Panc1 (cell line): ENCODE measurements at regions not wholly inside any gene's neighbourhood (a gene's known extent, or its start where the extent isn't known, plus 50 kb on each side); places are given as distances from the start of the nearest gene placed in this dataset.

ENCODE experiments used
- ATAC-seq: fragments of 200-7000 bp; cut with Tn5 transposase; 2 replicates; pipeline ENCODE4 v1.9.1; 2020; ENCODE audit warnings: mild to moderate bottlenecking, moderate library complexity
- BruUV-seq: library from RNA; stranded (reverse); fragments of 400-500 nt; replicated peaks from 2 replicates; lab custom pipeline; 2021; lab: Mats Ljungman, UMichigan
- CTCF ChIA-PET: fragments of 300-600 bp; sonication (Branson Sonifier 250); formaldehyde crosslinking; loops from one replicate; lab custom pipeline; 2022; ENCODE audit warnings: antibody characterized with exemption; lab: Charles Lee
- POLR2A ChIA-PET: fragments of 300-600 bp; sonication (Branson Sonifier 250); formaldehyde crosslinking; loops from one replicate; lab custom pipeline; 2022; ENCODE audit warnings: antibody characterized with exemption; lab: Charles Lee
- DNase-seq: peaks from one replicate; pipeline ENCODE4 v3.0.0-alpha.2; 2010; ENCODE audit warnings: low read depth, low spot score
- H3K27ac ChIP-seq: 2 replicates; pipeline ENCODE4 v1.5.1; 2011; ENCODE audit warnings: mild to moderate bottlenecking, low read length, inconsistent platforms
- H3K27me3 ChIP-seq: fragments of 200-500 bp; sonication (Bioruptor generic); 2 replicates; pipeline ENCODE4 v1.6.0; 2014; ENCODE audit warnings: low read length, inconsistent platforms; ENCODE audit not compliant: control insufficient read depth, insufficient read depth
- H3K36me3 ChIP-seq: fragments of 200-500 bp; sonication (Bioruptor generic); 2 replicates; pipeline ENCODE4 v1.5.1; 2014; ENCODE audit warnings: inconsistent platforms, mild to moderate bottlenecking, low read length, moderate library complexity; ENCODE audit not compliant: control insufficient read depth, insufficient read depth
- H3K4me1 ChIP-seq: 2 replicates; pipeline ENCODE4 v1.5.1; 2011; ENCODE audit warnings: inconsistent platforms, mild to moderate bottlenecking, low read length, moderate library complexity; ENCODE audit not compliant: control insufficient read depth, insufficient read depth
- H3K4me3 ChIP-seq, 2 experiments: 2 replicates each; pipeline ENCODE4 v1.5.1; 2011 to 2012; ENCODE audit warnings: low read depth in 2 of 2, low read length in 2 of 2, mild to moderate bottlenecking in 2 of 2, inconsistent platforms in 1 of 2, moderate library complexity in 1 of 2
- H3K9me3 ChIP-seq: fragments of 200-500 bp; sonication (Bioruptor generic); 2 replicates; pipeline ENCODE4 v1.5.1; 2014; ENCODE audit warnings: low read depth, mild to moderate bottlenecking, inconsistent platforms, low read length, moderate library complexity; ENCODE audit not compliant: control insufficient read depth, insufficient read depth
- POLR2AphosphoS5 ChIP-seq: IDR thresholded peaks from 2 replicates; pipeline ENCODE4 v1.6.1; 2012; ENCODE audit warnings: mild to moderate bottlenecking, low read depth, low read length, moderate library complexity
- SIN3A ChIP-seq: IDR thresholded peaks from 2 replicates; pipeline ENCODE4 v1.6.1; 2012; ENCODE audit warnings: low read depth, mild to moderate bottlenecking, low read length, moderate library complexity, borderline replicate concordance; ENCODE audit not compliant: insufficient read depth
- TCF7L2 ChIP-seq: IDR thresholded peaks from 2 replicates; pipeline ENCODE4 v1.6.1; 2011; ENCODE audit warnings: mild to moderate bottlenecking, low read depth, low read length, inconsistent platforms
- in situ Hi-C: cut with HindIII; loops from 2 replicates; pipeline ENCODE4 v1.10.0; 2016; ENCODE audit warnings: low sequenced_read_pairs, low pct_unique_long_range_greater_than_20kb
- intact Hi-C: fragments of 100-400 bp; cut with micrococcal nuclease; formaldehyde crosslinking; loops from one replicate; pipeline ENCODE4 v1.10.0; 2022; ENCODE audit not compliant: unreplicated experiment
- TF ChIP-seq, protein P1 (sequence below): fragments of 450-650 bp; IDR thresholded peaks from 2 replicates; pipeline ENCODE4 v1.5.1; 2017; ENCODE audit warnings: mild to moderate bottlenecking
- TF ChIP-seq, protein P2 (sequence below), 2 experiments: IDR thresholded peaks; 2 replicates each; pipeline ENCODE4 v1.6.1; 2011 to 2012; ENCODE audit warnings: low read depth in 2 of 2, control low read depth in 1 of 2, low read length in 1 of 2, mild to moderate bottlenecking in 1 of 2, moderate library complexity in 1 of 2; ENCODE audit not compliant: insufficient read depth in 1 of 2

DNA sequence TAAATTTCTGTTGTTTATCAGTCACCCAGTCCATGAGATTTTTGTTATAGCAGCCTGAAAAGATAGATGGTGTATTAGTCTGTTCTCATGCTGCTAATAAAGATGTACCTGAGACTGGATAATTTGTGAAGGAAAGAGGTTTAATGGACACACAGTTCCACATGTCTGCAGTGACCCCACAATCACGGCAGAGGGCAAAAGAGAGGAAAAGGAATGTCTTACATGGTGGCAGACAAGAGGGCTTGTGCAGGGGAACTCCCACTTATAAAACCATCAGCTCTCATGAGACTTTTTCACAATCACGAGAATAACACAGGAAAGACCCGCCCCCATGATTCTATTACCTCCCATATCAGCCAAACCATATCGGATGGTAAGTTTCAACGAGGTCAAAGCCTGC is 309.2 kb downstream of the LIG4 start:
- H3K9me3 ChIP-seq, result no peaks in the 10 kb centered on the region
- no peaks in the 10 kb centered on the region for H3K27me3 ChIP-seq
- TF ChIP-seq SIN3A (no peak), TCF7L2 (no peak), POLR2AphosphoS5 (no peak)
- TF ChIP-seq, protein P1, sequence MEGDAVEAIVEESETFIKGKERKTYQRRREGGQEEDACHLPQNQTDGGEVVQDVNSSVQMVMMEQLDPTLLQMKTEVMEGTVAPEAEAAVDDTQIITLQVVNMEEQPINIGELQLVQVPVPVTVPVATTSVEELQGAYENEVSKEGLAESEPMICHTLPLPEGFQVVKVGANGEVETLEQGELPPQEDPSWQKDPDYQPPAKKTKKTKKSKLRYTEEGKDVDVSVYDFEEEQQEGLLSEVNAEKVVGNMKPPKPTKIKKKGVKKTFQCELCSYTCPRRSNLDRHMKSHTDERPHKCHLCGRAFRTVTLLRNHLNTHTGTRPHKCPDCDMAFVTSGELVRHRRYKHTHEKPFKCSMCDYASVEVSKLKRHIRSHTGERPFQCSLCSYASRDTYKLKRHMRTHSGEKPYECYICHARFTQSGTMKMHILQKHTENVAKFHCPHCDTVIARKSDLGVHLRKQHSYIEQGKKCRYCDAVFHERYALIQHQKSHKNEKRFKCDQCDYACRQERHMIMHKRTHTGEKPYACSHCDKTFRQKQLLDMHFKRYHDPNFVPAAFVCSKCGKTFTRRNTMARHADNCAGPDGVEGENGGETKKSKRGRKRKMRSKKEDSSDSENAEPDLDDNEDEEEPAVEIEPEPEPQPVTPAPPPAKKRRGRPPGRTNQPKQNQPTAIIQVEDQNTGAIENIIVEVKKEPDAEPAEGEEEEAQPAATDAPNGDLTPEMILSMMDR, result no peak
- TF ChIP-seq, protein P2, sequence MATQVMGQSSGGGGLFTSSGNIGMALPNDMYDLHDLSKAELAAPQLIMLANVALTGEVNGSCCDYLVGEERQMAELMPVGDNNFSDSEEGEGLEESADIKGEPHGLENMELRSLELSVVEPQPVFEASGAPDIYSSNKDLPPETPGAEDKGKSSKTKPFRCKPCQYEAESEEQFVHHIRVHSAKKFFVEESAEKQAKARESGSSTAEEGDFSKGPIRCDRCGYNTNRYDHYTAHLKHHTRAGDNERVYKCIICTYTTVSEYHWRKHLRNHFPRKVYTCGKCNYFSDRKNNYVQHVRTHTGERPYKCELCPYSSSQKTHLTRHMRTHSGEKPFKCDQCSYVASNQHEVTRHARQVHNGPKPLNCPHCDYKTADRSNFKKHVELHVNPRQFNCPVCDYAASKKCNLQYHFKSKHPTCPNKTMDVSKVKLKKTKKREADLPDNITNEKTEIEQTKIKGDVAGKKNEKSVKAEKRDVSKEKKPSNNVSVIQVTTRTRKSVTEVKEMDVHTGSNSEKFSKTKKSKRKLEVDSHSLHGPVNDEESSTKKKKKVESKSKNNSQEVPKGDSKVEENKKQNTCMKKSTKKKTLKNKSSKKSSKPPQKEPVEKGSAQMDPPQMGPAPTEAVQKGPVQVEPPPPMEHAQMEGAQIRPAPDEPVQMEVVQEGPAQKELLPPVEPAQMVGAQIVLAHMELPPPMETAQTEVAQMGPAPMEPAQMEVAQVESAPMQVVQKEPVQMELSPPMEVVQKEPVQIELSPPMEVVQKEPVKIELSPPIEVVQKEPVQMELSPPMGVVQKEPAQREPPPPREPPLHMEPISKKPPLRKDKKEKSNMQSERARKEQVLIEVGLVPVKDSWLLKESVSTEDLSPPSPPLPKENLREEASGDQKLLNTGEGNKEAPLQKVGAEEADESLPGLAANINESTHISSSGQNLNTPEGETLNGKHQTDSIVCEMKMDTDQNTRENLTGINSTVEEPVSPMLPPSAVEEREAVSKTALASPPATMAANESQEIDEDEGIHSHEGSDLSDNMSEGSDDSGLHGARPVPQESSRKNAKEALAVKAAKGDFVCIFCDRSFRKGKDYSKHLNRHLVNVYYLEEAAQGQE (IDR thresholded peaks at IDR 0.05; ENCODE audit: insufficient read depth in 1 of 2, low read depth in 2 of 2, low read length in 1 of 2), result no peak
- no peak for DNase-seq
- CTCF ChIA-PET, result no interaction called here
- no peak for ATAC-seq
- H3K4me3 ChIP-seq, result no peak overlapping the region
- POLR2A ChIA-PET, result no interaction called here
- in situ Hi-C loops (no loop called here), intact Hi-C loops (no loop called here)
- BruUV-seq, result no TSS peak
- H3K4me1 ChIP-seq, result no peaks in the 10 kb centered on the region
- H3K36me3 ChIP-seq, result no peaks in the 10 kb centered on the region
- no peak overlapping the region for H3K27ac ChIP-seq

DNA sequence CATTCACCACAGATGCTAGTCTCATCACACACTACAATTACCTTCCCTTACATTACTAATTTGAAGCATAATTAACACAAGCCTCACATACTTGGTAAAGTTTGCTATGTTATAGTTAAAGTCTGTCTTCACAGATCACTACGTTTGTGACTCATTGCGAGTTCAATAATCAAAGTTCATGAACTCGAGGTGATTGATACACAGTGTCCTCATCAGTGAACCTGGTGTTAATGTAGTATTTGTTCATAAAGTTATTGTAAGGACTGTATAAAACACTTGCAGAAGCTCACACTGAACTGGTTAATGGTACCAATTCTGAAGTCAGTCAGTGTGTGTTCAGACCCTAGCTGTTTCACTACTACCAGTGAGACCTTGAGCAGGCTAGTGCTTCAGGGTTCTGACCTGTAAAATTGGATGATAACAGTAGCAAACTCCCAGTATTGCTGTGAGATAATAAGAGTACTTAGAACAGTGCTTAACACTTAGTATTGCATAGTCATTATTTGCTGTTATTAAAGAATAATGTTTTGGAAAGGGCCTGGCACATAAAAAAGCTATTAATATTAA is 313.3 kb downstream of the LIG4 start:
- Histone ChIP-seq H3K4me3 (no peak overlapping the region), H3K27me3 (no peaks in the 10 kb centered on the region), H3K36me3 (no peaks in the 10 kb centered on the region), H3K27ac (no peak overlapping the region), H3K9me3 (no peaks in the 10 kb centered on the region), H3K4me1 (no peaks in the 10 kb centered on the region)
- DNase-seq (no peak), ATAC-seq (no peak)
- in situ Hi-C loops, result no loop called here
- no peak for TF ChIP-seq TCF7L2
- ChIA-PET CTCF (no interaction called here), POLR2A (no interaction called here)
- no TSS peak for BruUV-seq
- intact Hi-C loops, result no loop called here

DNA sequence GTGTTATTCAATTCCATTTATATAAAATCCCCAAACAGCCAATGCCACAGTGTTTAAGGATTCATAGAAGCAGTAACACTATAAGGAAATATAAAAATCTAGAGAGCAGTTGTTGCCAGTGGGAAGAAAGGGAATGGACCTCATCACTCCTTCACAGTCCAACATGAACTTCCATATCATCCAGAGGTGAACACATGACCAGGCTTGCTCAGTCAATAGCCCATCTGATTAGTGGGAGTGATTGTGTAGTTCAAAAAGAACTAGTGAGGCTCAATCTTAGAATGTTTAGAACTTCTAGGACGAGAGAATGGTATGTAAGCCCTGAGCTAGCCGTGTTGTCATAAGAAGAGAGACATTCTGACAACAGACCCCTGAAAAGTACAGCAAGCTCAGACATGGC is 314.1 kb downstream of the LIG4 start:
- H3K9me3 ChIP-seq, result no peaks in the 10 kb centered on the region
- in situ Hi-C loops, result no loop called here
- no peaks in the 10 kb centered on the region for H3K4me1 ChIP-seq
- DNase-seq, result no peak
- intact Hi-C loops, result no loop called here
- H3K36me3 ChIP-seq, result no peaks in the 10 kb centered on the region
- POLR2A ChIA-PET, result no interaction called here
- no peak overlapping the region for H3K4me3 ChIP-seq
- TF ChIP-seq, protein P2 (IDR thresholded peaks at IDR 0.05; ENCODE audit: insufficient read depth in 1 of 2, low read depth in 2 of 2, low read length in 1 of 2), result no peak
- no peak for TF ChIP-seq TCF7L2
- TF ChIP-seq, protein P1, result no peak
- no peak for TF ChIP-seq SIN3A
- no peak for TF ChIP-seq POLR2AphosphoS5
- H3K27me3 ChIP-seq, result no peaks in the 10 kb centered on the region
- CTCF ChIA-PET, result no interaction called here
- BruUV-seq, result no TSS peak
- ATAC-seq, result no peak
- no peak overlapping the region for H3K27ac ChIP-seq
